Caki2 (cell line): ENCODE measurements at regions not wholly inside any gene's neighbourhood (a gene's known extent, or its start where the extent isn't known, plus 50 kb on each side); places are given as distances from the start of the nearest gene placed in this dataset.
"Not testable (repeated sequence)": the region's sequence is repeated elsewhere in the genome, so short reads cannot be mapped to it uniquely, and the experiment has no call there.

ENCODE experiments used
- DNase-seq: peaks from one replicate; pipeline ENCODE4 v3.0.0-alpha.2; 2015; ENCODE audit warnings: low read depth
- in situ Hi-C: cut with HindIII; loops from 2 replicates; pipeline ENCODE4 v1.10.0; 2016; ENCODE audit warnings: low sequenced_read_pairs, low pct_unique_long_range_greater_than_20kb, mixed read lengths

DNA sequence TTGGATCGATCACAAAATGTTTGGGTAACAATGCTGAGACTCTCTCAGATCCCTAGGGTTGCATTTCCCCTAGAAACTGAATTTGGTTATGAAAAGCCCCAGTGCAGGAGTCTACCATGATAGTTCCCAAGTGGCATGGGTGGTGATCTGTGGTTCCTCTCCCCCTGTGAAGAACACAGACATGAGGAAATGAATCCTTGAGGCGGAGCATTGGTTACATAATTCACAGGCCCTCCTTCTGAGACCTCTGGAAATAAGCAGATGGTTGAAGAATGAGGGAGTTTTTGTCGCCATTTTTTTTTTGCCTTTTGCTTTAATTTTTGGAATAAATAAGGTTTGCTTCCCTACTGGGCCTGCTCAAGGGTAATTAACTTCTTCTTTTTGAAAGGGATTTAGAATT, 597.0 kb upstream of the RBFOX1 start:
- in situ Hi-C loops: no loop called here
- no peak for DNase-seq

DNA sequence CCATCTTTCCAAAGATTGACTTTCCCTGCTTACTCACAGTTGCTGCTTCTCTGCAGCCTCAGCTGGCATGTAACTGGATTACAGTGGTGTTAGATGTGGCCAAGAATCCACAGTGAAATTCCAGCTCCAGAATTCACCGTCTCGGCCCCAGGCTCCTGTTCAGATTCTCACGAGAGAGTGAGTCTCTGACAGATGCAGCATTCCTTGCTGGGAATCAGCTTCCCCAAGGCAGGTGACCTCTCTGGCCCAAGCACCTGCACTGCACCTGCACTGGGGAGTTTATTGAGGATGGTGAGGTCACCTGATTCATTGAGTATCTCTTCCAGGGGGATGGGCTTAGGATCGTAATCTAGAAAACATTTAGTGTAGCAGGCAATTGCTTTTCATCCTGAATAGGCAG, 600.5 kb upstream of the RBFOX1 start:
- no peak for DNase-seq
- in situ Hi-C loops: no loop called here

DNA sequence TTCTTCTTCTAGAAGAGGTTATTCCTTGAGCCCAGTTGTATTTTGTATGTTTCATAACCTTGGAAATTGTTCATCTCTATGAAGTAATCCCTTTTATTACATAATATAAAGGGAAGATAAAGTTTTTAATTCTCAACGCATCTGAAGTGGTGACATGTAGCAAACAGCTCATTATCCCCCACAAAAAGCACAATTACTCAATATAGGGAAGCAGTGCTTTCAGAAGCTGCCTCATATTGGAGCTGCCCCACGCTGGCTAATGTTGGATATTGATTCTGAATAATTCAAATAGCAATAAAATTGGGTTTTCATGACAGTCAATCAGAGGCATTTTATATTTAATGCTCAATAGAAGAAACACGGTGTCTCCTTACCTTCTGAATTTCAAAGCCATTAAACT, 604.3 kb upstream of the RBFOX1 start:
- DNase-seq: no peak
- in situ Hi-C loops: no loop called here

DNA sequence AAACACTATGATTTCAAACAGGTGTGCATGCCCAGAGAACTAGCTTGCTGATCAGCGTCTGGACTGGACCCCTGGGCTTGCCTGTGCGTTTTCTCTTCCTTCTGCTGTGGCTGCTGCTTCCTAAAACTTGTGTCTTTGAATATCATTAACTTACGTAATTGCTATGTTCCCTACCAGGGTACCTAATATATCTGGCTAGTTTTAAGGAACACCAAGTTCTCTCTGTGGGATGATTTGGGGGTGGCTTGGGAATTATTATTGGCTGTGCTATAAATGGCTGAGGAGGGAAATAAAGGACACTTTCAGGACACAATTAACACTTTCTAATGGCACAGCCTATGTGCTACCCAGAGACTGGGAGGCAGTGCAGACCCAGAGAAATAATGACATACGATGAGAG, 606.0 kb upstream of the RBFOX1 start:
- DNase-seq: no peak
- in situ Hi-C loops: no loop called here

DNA sequence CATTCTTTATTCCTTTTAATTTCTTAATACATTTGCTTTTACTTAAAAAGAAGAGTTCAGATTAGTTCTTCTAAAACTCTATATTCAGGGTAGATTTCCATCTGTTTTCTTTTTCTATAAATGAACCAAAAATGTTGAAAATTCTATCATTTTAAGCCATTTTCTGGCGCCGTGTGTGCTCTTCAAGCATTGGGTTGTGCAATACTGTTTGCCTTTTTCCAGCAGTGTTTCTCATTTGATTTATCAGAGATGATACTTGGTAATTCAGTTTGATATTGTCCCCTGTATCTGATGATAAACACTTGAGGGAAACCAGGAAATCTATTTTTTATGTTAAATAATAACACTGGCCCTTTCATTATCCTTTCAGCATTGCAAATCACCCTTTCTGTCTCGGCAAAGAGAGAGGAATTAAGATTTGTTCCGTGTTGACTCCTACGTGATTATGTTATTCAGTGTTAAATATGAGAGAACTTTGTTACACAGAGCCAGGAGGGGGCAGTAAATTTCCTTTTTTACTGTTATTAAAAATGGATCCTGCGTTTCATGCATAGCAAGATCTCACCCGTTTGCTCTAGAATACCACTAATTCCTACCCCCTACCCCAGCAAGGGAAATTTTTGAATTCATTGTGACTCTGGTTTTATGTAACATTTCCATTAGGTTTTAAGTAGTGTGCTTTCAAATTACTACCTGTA, 606.9 kb upstream of the RBFOX1 start:
- peak; percentile 49 for DNase-seq
- in situ Hi-C loops: no loop called here

DNA sequence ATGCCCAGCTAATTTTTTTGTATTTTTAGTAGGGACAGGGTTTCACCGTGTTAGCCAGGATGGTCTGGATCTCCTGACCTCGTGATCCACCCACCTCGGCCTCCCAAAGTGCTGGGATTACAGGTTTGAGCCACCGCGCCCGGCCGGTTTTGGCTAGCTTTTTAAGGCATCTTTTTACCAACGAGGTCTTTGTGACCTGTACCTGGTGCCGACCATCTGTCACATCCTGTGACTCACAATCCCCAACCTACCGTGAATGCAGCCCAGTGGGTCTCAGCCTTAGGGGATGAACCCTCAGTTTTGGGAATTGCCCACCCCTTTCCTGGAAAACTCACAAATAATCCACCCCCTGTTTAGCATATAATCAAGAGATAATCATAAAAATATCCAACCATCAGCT, 607.4 kb upstream of the RBFOX1 start:
- in situ Hi-C loops: not testable (repeated sequence)

DNA sequence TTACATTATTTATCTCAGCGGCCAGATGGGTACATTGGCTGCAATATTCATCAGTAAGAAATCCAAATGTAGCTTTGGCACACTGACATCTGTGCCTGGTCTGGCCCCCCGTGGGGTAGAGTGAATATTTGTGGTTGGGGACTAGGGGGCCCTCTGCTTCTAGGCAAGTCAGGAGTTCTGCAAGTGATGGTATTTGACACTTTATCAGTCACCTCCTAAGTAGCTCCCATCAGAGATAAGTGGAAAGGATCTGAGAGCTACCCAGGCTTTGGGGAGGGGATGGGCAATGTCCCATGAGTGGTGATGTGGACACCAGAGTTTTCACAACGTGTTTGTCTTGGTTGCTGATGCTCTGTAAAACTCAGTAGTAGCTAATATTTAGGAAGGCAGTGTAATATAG, 609.9 kb upstream of the RBFOX1 start:
- in situ Hi-C loops: no loop called here
- DNase-seq: no peak

More for the DNA sequence above, 607.4 kb upstream of the RBFOX1 start:
- not testable (repeated sequence) for DNase-seq

DNA sequence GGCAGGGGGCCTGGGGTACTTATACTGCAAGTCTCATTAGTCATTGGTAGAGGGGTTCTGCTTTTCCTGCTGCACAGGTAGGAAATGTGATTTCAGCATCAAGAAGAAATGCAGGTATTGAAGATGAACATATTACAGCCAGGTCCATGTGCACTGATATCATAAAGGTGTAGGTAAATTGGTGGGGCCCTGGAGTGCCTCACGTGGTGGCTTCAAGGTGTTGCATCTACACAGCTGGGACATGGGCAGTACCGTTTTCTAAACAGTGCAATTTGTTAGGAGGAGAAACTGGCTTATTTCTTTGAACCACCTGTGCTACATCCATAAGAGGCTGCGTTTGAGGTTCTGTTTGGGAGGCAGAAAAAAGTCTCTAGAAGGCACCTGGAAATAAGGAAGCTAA, 618.1 kb upstream of the RBFOX1 start:
- in situ Hi-C loops: no loop called here
- no peak for DNase-seq

DNA sequence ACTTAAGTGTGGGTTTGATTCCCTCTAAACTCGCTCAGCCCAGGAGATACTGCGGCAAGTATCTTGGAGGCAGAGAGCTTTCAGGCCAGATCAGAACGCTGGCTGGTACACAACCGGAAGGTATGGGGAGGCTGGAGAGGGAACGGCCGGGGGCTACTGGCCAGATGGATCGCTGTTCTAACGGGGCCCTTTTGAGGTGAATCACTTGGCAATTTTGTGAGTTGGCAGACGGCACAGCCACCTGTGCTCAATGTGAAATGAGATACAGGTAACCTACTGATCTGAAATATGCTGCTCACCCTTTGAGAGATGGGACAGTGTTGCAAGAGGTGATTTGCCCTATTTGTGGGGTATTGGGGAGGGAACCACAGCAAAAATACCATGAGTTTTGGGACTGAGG, 622.9 kb upstream of the RBFOX1 start:
- in situ Hi-C loops: no loop called here
- no peak for DNase-seq

DNA sequence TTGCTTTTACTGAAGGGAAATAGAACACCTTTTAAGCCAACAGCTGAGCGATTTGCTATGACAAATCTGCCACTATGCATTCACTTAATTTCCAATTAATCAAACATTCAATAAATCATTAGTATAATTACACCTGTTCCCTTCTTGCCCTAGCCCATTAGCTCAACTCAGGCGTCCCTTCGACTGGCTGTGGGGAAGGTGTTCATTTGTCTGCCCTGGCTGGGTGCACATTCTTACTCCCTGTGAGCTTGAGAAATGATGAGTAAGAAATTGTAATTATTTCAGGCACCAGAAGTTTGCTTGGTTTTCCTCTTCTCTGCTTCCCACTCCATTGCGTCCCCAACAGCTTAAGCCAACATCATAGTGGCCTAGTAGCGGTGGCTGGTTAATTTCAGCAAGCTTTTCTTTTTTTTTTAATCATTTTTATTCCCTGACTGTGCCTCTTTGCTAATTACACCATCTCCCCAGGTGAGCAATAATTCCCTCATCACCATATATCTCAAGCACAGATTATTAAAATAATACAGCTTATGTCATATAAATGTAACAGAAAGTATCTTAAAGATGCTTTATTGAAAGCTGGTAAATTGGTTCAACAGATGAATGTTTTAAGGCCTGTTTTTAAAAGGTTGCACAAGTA, 623.9 kb upstream of the RBFOX1 start:
- DNase-seq: no peak
- in situ Hi-C loops: no loop called here

DNA sequence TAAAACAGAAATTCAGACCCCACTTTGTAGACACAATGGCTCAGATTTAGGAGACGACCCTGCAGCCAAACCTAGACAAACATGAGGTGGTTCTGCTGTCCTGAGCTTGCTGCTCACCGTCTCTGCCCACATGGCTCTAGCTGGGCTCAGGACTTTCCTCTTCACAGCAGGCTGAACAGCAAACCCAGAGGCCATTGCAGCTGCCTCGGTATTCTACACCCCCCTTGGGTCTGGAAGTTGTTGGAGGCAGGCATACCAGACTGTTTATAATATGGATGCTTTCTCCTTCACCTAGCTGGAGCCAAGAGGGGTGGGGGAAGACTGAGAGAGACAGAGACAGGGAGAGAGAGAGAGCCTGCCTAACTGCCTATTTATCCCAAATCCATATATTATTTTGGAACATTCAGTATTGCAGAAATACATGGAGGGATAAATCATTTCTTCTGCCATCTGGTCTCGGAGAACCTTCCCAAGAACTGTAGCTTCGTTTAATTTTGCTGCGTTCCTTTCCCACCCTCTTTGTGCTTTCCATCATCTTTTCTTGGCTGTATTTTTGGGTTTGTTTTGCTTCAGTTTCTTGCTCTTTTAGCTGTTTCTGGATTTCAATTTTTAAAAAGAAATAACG, 628.2 kb upstream of the RBFOX1 start:
- in situ Hi-C loops: no loop called here
- DNase-seq: no peak

DNA sequence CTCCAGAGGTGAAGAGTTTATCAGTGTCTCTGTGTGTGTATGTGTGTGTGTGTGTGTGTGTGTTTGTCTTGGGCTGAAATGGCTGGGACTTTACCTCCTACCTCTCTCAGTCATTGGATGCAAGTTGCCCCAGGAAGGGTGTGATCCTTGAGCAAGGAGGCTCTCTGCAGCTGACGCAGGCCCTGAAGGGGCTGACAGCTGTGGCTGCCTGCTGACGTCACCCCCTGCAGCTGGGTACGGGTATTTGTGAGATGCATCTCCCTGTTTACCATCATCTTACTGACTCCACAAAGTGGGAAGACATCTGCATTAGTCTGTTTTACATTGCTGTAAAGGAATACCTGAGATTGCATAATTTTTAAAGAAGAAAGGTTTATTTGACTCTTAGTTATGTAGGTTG, 631.5 kb upstream of the RBFOX1 start:
- DNase-seq: no peak
- in situ Hi-C loops: no loop called here

DNA sequence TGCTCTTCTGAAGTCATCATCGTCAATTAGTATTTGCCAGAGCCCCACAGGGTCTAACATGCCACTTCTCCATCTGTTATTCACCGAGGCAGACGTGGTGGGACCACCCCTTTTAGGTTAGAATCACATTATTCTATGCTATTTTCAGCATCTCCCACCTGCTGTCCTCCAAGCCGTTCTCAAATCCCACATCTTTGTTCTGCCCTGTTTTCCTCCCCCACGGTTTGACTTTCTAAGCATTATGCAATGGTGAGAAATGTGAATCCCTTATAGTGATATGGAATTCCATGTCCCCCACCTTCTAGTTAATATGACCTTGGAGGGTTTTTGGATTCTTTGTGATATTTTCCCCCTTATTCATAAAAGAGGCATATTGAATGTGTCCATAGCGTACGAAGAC, 634.1 kb upstream of the RBFOX1 start:
- DNase-seq: no peak
- in situ Hi-C loops: no loop called here

DNA sequence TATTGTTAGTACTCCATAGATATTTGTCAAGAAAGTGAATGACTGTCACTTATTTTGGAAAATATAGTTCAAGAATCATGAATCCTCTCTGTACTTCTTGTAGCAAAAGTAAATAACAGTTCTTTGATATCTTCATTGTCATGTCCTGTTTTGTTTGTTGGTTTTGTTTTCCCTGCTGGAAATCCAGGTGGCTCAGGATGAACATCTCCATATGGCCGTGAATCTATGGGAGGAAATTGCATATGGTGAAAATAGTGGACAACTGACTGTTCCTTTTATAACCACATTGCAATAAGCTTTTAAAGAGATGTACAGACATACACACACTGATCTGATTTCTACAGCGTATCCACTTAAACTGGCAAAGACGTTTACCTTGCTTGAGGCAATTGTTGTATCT, 637.0 kb upstream of the RBFOX1 start:
- DNase-seq: no peak
- in situ Hi-C loops: no loop called here

DNA sequence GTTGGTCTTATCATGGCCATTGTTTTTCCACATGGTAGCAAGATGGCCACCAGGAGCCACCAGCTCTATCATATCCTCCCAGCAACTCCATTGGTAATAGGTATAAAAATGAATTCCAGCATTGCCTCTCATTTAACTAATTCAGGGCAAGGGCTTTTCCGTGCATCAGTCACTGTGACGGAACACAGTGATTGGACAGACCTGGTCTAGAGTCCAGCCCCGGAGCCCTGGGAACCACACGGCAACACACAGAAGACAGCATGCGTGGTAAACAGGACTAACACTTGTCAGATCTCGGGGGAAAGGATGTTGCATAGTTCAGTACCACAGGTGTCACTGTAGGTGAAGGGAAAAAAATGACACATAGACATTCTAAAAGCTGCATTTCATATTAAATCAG, 638.0 kb upstream of the RBFOX1 start:
- in situ Hi-C loops: no loop called here
- no peak for DNase-seq

DNA sequence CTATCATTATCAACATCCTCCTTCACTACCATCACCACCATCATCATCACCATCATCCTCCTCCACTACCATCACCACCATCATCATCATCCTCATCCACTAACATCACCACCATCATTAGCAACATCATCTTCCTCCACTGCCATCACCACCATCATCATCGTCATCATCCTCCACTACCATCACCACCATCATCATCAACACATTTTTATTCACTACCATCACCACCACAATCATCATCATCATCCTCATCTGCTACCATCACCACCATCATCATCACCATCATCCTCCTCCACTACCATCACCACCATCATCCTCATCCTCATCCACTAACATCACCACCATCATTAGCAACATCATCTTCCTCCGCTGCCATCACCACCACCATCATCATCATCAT, 639.2 kb upstream of the RBFOX1 start:
- in situ Hi-C loops, DNase-seq: not testable (repeated sequence)

DNA sequence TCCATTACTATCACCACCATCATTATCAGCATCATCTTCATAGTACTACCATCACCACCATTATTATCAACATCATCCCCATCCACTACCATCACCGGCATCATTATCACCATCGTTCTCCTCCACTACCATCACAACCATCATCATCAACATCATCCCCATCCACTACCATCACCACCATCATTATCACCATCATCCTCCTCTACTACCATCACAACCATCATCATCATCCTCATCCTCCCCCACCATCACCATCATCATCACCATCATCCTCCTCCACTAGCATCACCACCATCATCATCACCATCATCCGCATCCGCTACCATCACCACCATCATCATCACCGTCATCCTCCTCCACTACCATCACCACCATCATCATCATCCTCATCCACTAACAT, 639.8 kb upstream of the RBFOX1 start:
- no peak for DNase-seq
- in situ Hi-C loops: no loop called here

DNA sequence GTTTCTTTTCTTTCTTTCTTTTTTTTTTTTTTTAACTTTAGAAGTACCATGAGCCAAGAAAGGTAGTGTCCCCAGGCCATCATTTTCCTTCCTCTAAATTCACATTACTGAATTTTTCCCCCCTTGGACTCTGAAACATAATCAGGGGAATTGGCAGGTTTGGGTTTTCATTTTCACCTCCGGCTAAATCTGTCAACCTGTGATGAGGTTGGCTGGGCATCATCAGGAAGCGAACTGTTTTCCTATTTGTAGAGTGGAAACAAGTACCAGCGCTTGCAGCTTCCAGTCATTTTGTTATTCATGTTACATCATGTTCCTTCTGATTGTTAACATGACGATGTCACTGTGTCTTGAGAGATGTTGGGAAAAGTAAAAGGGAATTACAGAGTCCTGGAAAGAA, 641.9 kb upstream of the RBFOX1 start:
- no peak for DNase-seq
- in situ Hi-C loops: no loop called here

DNA sequence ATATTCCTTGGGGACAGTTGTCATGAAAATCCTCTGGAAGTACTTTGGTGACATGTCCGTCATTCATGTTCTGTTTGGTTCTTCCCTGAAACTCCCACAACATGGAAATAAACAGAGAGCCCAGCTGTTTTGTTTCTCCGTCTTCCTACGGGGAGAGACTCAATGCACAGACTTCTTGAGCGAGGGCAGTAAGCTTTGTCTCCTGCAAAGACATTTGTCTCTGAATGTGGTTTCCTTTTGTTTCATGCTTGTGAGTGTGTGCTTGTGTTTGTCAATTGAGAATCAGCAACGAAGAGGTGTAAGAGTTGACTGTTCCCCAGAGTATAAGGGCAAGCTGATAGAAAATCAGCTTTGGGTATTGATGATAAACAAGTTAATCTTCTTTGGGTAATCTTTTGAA, 643.0 kb upstream of the RBFOX1 start:
- DNase-seq: no peak
- in situ Hi-C loops: no loop called here

DNA sequence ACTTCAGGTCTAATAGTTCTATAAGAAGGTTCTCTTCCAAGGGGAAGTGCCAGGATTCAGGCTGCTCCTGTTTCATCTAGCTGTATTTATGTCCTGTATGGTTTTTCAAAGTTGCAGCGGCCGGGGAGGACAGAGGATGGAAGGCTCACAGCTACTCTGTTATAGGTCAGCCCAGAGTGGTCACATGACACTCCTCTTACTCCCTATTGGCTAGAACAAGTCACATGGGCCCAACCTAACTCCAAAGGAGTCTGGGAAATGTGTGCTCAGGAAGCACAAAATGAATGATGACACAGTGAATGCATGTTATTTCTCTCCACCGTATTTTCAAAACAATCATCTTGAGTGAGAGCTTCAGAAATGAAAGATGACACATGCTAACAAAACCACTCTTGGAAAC, 645.1 kb upstream of the RBFOX1 start:
- no peak for DNase-seq
- in situ Hi-C loops: no loop called here
